GM12892 (cell line): ENCODE measurements at regions not wholly inside any gene's neighbourhood (a gene's known extent, or its start where the extent isn't known, plus 50 kb on each side); places are given as distances from the start of the nearest gene placed in this dataset.

Experiments used
- POLR2A ChIP-seq: IDR thresholded peaks from 2 replicates; pipeline ENCODE4 v1.6.1; 2011; ENCODE audit warnings: low read depth, low read length, control low read depth
- POLR2AphosphoS5 ChIP-seq: IDR thresholded peaks from 2 replicates; pipeline ENCODE4 v1.6.1; 2011; ENCODE audit warnings: low read depth, low read length, control low read depth
- TAF1 ChIP-seq: IDR thresholded peaks from 2 replicates; pipeline ENCODE4 v1.6.1; 2011; ENCODE audit warnings: low read depth, mild to moderate bottlenecking, control low read depth, low read length, borderline replicate concordance

- no peak for TF ChIP-seq POLR2A
- no peak for TF ChIP-seq TAF1
- TF ChIP-seq POLR2AphosphoS5, result no peak
Observed at GRCh38 chr2:128622955-128623620, 304.4 kb upstream of the HS6ST1 start.
